ENCODE measurements at regions not wholly inside any gene's neighbourhood (a gene's known extent, or its start where the extent isn't known, plus 50 kb on each side); places are given as distances from the start of the nearest gene placed in this dataset.
"Not testable (repeated sequence)": the region's sequence is repeated elsewhere in the genome, so short reads cannot be mapped to it uniquely, and the experiment has no call there.

GRCh38 chr2:31710121-31710520 is 129.4 kb upstream of the SRD5A2 start:
- Histone ChIP-seq H3K9me3 (ENCODE audit: control insufficient read depth, insufficient read depth, low read length) (peaks cover 2% of the 10 kb centered on the region), H3K4me3 (ENCODE audit: low read depth, low read length) (no peak overlapping the region), H3K27me3 (ENCODE audit: control insufficient read depth, insufficient read depth, low read length) (no peaks in the 10 kb centered on the region), H3K27ac (ENCODE audit: low read depth, low read length) (no peak overlapping the region), H3K36me3 (ENCODE audit: control insufficient read depth, insufficient read depth, low read length) (no peaks in the 10 kb centered on the region), H3K4me1 (ENCODE audit: control insufficient read depth, insufficient read depth, low read length) (no peaks in the 10 kb centered on the region)
- DNase-seq (ENCODE audit: low read depth in 4 of 6, low spot score in 6 of 6), result no peak
- no CpG with 5 or more reads among the region's 2 CpGs for WGBS (ENCODE audit: insufficient coverage)

DNA sequence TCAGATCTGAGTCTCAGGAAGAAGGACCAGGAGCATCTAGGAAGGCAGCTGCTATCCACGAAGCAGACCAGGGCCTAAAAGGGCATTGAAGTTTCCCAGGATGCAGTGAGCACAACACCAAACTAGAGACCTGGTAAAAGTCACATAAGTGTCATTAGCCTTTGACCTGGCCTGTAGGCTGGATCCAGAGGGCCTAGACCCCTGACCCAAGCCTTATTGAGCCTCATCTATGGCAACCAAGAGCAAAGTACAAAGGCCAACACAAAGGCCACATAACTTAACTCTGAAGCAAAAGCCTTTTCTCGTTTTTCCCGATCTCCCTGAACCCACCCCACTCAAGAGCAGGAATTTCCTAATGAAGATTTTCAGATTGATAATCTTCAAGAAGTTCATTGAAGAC is 127.3 kb upstream of the SRD5A2 start:
- H3K4me3 ChIP-seq (ENCODE audit: low read depth, low read length), result no peak overlapping the region
- H3K27me3 ChIP-seq (ENCODE audit: control insufficient read depth, insufficient read depth, low read length), result no peaks in the 10 kb centered on the region
- no peaks in the 10 kb centered on the region for H3K4me1 ChIP-seq (ENCODE audit: control insufficient read depth, insufficient read depth, low read length)
- H3K9me3 ChIP-seq (ENCODE audit: control insufficient read depth, insufficient read depth, low read length), result no peaks in the 10 kb centered on the region
- DNase-seq (ENCODE audit: low read depth in 4 of 6, low spot score in 6 of 6), result no peak
- no peak overlapping the region for H3K27ac ChIP-seq (ENCODE audit: low read depth, low read length)
- H3K36me3 ChIP-seq (ENCODE audit: control insufficient read depth, insufficient read depth, low read length), result no peaks in the 10 kb centered on the region
- 81% methylated on average over 1 of the region's 3 CpGs for WGBS (ENCODE audit: insufficient coverage)

- no peaks in the 10 kb centered on the region for H3K36me3 ChIP-seq (ENCODE audit: control insufficient read depth, insufficient read depth, low read length)
- no peak overlapping the region for H3K27ac ChIP-seq (ENCODE audit: low read depth, low read length)
- no peak overlapping the region for H3K4me3 ChIP-seq (ENCODE audit: low read depth, low read length)
- DNase-seq (ENCODE audit: low read depth in 4 of 6, low spot score in 6 of 6), result no peak
- no peaks in the 10 kb centered on the region for H3K27me3 ChIP-seq (ENCODE audit: control insufficient read depth, insufficient read depth, low read length)
- no peaks in the 10 kb centered on the region for H3K4me1 ChIP-seq (ENCODE audit: control insufficient read depth, insufficient read depth, low read length)
- WGBS (ENCODE audit: insufficient coverage), result 71% methylated on average over 3 of the region's 4 CpGs
- no peaks in the 10 kb centered on the region for H3K9me3 ChIP-seq (ENCODE audit: control insufficient read depth, insufficient read depth, low read length)
Observed at GRCh38 chr2:31704561-31705212, 123.9 kb upstream of the SRD5A2 start.

DNA sequence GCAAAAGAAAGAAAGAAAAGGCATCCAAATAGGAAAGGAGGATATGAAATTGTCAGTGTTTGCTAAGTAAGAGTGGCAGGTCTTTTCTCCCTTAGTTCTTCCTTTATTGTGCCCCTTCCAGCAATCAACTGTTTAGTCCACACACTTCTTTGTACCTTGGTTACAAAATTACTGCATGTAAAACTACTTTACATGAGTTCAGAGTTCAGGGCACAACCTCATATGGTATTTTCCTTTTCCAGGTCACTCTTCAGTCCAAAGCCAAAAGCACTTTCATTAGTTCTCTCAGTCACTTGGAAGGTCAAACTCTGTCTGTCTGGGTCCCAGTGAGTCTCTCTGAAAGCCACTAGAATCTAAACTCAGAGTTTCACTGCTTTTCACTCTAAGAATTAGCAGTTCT is 122.5 kb upstream of the SRD5A2 start:
- Histone ChIP-seq H3K36me3 (ENCODE audit: control insufficient read depth, insufficient read depth, low read length) (no peaks in the 10 kb centered on the region), H3K27ac (ENCODE audit: low read depth, low read length) (no peak overlapping the region), H3K4me1 (ENCODE audit: control insufficient read depth, insufficient read depth, low read length) (no peaks in the 10 kb centered on the region), H3K27me3 (ENCODE audit: control insufficient read depth, insufficient read depth, low read length) (no peaks in the 10 kb centered on the region), H3K4me3 (ENCODE audit: low read depth, low read length) (no peak overlapping the region), H3K9me3 (ENCODE audit: control insufficient read depth, insufficient read depth, low read length) (peaks cover 3% of the 10 kb centered on the region)
- DNase-seq (ENCODE audit: low read depth in 4 of 6, low spot score in 6 of 6), result no peak

DNA sequence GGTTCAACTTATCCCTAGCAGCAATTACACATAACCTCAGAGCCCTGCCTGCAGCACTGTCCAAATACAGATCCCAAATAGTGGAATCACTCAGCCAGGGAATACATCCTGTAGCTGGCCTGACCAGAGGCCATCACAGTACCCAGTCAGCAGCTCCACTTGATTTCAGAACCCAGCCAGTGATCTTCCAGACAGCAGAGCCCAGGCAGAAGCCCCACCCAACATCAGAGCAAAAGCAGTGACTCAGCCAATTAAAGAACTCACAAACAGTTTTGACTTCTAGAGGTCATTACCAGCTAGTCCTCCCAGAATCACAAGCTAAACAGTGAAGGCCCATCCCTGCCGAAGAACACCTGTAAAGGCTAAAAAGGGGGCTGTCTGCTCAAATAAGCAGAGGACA is 118.0 kb upstream of the SRD5A2 start:
- H3K27ac ChIP-seq (ENCODE audit: low read depth, low read length), result no peak overlapping the region
- peaks cover 22% of the 10 kb centered on the region for H3K9me3 ChIP-seq (ENCODE audit: control insufficient read depth, insufficient read depth, low read length)
- H3K4me1 ChIP-seq (ENCODE audit: control insufficient read depth, insufficient read depth, low read length), result no peaks in the 10 kb centered on the region
- H3K27me3 ChIP-seq (ENCODE audit: control insufficient read depth, insufficient read depth, low read length), result no peaks in the 10 kb centered on the region
- DNase-seq (ENCODE audit: low read depth in 4 of 6, low spot score in 6 of 6), result no peak
- no CpG with 5 or more reads among the region's 1 CpG for WGBS (ENCODE audit: insufficient coverage)
- H3K4me3 ChIP-seq (ENCODE audit: low read depth, low read length), result no peak overlapping the region
- no peaks in the 10 kb centered on the region for H3K36me3 ChIP-seq (ENCODE audit: control insufficient read depth, insufficient read depth, low read length)

GRCh38 chr2:31696068-31696467 is 115.3 kb upstream of the SRD5A2 start:
- DNase-seq (ENCODE audit: low read depth in 4 of 6, low spot score in 6 of 6), result no peak
- no peaks in the 10 kb centered on the region for H3K36me3 ChIP-seq (ENCODE audit: control insufficient read depth, insufficient read depth, low read length)
- H3K4me1 ChIP-seq (ENCODE audit: control insufficient read depth, insufficient read depth, low read length), result no peaks in the 10 kb centered on the region
- no peak overlapping the region for H3K4me3 ChIP-seq (ENCODE audit: low read depth, low read length)
- no peak overlapping the region for H3K27ac ChIP-seq (ENCODE audit: low read depth, low read length)
- H3K9me3 ChIP-seq (ENCODE audit: control insufficient read depth, insufficient read depth, low read length), result peaks cover 39% of the 10 kb centered on the region
- WGBS (ENCODE audit: insufficient coverage), result no CpG with 5 or more reads among the region's 1 CpG
- no peaks in the 10 kb centered on the region for H3K27me3 ChIP-seq (ENCODE audit: control insufficient read depth, insufficient read depth, low read length)

DNA sequence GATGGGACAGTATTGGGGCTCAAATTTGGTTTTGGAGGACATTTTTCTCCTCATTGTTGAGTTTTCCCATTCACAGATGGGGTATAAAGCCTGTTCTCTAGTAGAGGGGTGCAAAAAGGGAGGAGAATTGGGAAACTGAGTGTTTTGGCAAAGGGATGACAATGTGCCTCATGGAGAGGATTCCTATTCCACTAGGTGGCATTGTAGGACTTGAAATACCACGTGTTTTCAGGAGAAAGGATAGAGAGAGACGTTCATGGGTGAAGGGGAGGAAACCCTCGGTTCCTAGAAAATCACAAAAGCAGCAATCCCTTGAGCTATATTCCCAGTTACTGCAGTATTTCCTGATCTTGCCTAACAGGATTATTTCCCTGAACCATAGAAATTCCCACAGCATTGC is 113.7 kb upstream of the SRD5A2 start:
- Histone ChIP-seq H3K27ac (ENCODE audit: low read depth, low read length) (no peak overlapping the region), H3K36me3 (ENCODE audit: control insufficient read depth, insufficient read depth, low read length) (no peaks in the 10 kb centered on the region), H3K9me3 (ENCODE audit: control insufficient read depth, insufficient read depth, low read length) (peaks cover 39% of the 10 kb centered on the region), H3K27me3 (ENCODE audit: control insufficient read depth, insufficient read depth, low read length) (no peaks in the 10 kb centered on the region), H3K4me3 (ENCODE audit: low read depth, low read length) (no peak overlapping the region), H3K4me1 (ENCODE audit: control insufficient read depth, insufficient read depth, low read length) (no peaks in the 10 kb centered on the region)
- DNase-seq (ENCODE audit: low read depth in 4 of 6, low spot score in 6 of 6), result no peak
- WGBS (ENCODE audit: insufficient coverage), result no CpG with 5 or more reads among the region's 3 CpGs

GRCh38 chr2:31693882-31694281 is 113.1 kb upstream of the SRD5A2 start:
- Histone ChIP-seq H3K4me1 (ENCODE audit: control insufficient read depth, insufficient read depth, low read length) (no peaks in the 10 kb centered on the region), H3K36me3 (ENCODE audit: control insufficient read depth, insufficient read depth, low read length) (no peaks in the 10 kb centered on the region), H3K9me3 (ENCODE audit: control insufficient read depth, insufficient read depth, low read length) (peaks cover 39% of the 10 kb centered on the region), H3K27ac (ENCODE audit: low read depth, low read length) (no peak overlapping the region), H3K4me3 (ENCODE audit: low read depth, low read length) (no peak overlapping the region), H3K27me3 (ENCODE audit: control insufficient read depth, insufficient read depth, low read length) (no peaks in the 10 kb centered on the region)
- 90% methylated on average over 2 of the region's 3 CpGs for WGBS (ENCODE audit: insufficient coverage)
- DNase-seq (ENCODE audit: low read depth in 4 of 6, low spot score in 6 of 6), result peak in 1 of 6 donors; percentile 4

- Histone ChIP-seq H3K27me3 (ENCODE audit: control insufficient read depth, insufficient read depth, low read length) (no peaks in the 10 kb centered on the region), H3K36me3 (ENCODE audit: control insufficient read depth, insufficient read depth, low read length) (no peaks in the 10 kb centered on the region), H3K4me1 (ENCODE audit: control insufficient read depth, insufficient read depth, low read length) (no peaks in the 10 kb centered on the region), H3K4me3 (ENCODE audit: low read depth, low read length) (no peak overlapping the region), H3K9me3 (ENCODE audit: control insufficient read depth, insufficient read depth, low read length) (peaks cover 22% of the 10 kb centered on the region), H3K27ac (ENCODE audit: low read depth, low read length) (no peak overlapping the region)
- 50% methylated on average over 1 of the region's 4 CpGs for WGBS (ENCODE audit: insufficient coverage)
- no peak for DNase-seq (ENCODE audit: low read depth in 4 of 6, low spot score in 6 of 6)
Observed at GRCh38 chr2:31688282-31688681, 107.5 kb upstream of the SRD5A2 start.

GRCh38 chr2:31683506-31683905 is 102.8 kb upstream of the SRD5A2 start:
- not testable (repeated sequence) for H3K36me3 ChIP-seq (ENCODE audit: control insufficient read depth, insufficient read depth, low read length); H3K4me1 ChIP-seq (ENCODE audit: control insufficient read depth, insufficient read depth, low read length); DNase-seq (ENCODE audit: low read depth in 4 of 6, low spot score in 6 of 6); H3K27me3 ChIP-seq (ENCODE audit: control insufficient read depth, insufficient read depth, low read length); H3K9me3 ChIP-seq (ENCODE audit: control insufficient read depth, insufficient read depth, low read length); H3K4me3 ChIP-seq (ENCODE audit: low read depth, low read length); H3K27ac ChIP-seq (ENCODE audit: low read depth, low read length)
- 53% methylated on average over 3 of the region's 4 CpGs for WGBS (ENCODE audit: insufficient coverage)
